ENCODE measurements at regions not wholly inside any gene's neighbourhood (a gene's known extent, or its start where the extent isn't known, plus 50 kb on each side); places are given as distances from the start of the nearest gene placed in this dataset.

GRCh38 chr12:61356485-61356884 is 903.7 kb upstream of the USP15 start:
- DNase-seq = no peak

- DNase-seq = no peak
Observed at GRCh38 chr12:61357496-61357895, 902.7 kb upstream of the USP15 start.

- no peak for DNase-seq
Observed at GRCh38 chr12:61362037-61362436, 898.2 kb upstream of the USP15 start.

GRCh38 chr12:61365001-61365400 is 895.2 kb upstream of the USP15 start:
- DNase-seq = no peak

- no peak for DNase-seq
Observed at GRCh38 chr12:61367281-61367785, 892.9 kb upstream of the USP15 start.

- no peak for DNase-seq
Observed at GRCh38 chr12:61369241-61369910, 890.8 kb upstream of the USP15 start.

- DNase-seq = no peak
Observed at GRCh38 chr12:61384511-61384910, 875.7 kb upstream of the USP15 start.

- DNase-seq = no peak
Observed at GRCh38 chr12:61385771-61386170, 874.4 kb upstream of the USP15 start.

GRCh38 chr12:61397668-61398067 is 862.5 kb upstream of the USP15 start:
- no peak for DNase-seq

GRCh38 chr12:61412201-61412600 is 848.0 kb upstream of the USP15 start:
- DNase-seq = no peak

- DNase-seq = no peak
Observed at GRCh38 chr12:61414470-61414869, 845.7 kb upstream of the USP15 start.

- DNase-seq = no peak
Observed at GRCh38 chr12:61422786-61423185, 837.4 kb upstream of the USP15 start.

GRCh38 chr12:61452076-61452475 is 808.1 kb upstream of the USP15 start:
- DNase-seq = no peak

GRCh38 chr12:61487728-61488127 is 772.5 kb upstream of the USP15 start:
- DNase-seq = no peak

GRCh38 chr12:61490526-61491498 is 769.4 kb upstream of the USP15 start:
- no peak for DNase-seq

- no peak for DNase-seq
Observed at GRCh38 chr12:61502179-61502578, 758.0 kb upstream of the USP15 start.

- no peak for DNase-seq
Observed at GRCh38 chr12:61504396-61505080, 755.7 kb upstream of the USP15 start.

- DNase-seq = no peak
Observed at GRCh38 chr12:61513499-61513898, 746.7 kb upstream of the USP15 start.

- no peak for DNase-seq
Observed at GRCh38 chr12:61514016-61514415, 746.2 kb upstream of the USP15 start.

- DNase-seq = no peak
Observed at GRCh38 chr12:61521258-61521657, 738.9 kb upstream of the USP15 start.

GRCh38 chr12:61523276-61523992 is 736.8 kb upstream of the USP15 start:
- DNase-seq = no peak

GRCh38 chr12:61524851-61525250 is 735.4 kb upstream of the USP15 start:
- DNase-seq = no peak

- DNase-seq = no peak
Observed at GRCh38 chr12:61525331-61525730, 734.9 kb upstream of the USP15 start.

Measured in inflammatory macrophage treated with lipopolysaccharide for 1 hour (primary cell).